WI38 (cell line): ENCODE measurements at regions not wholly inside any gene's neighbourhood (a gene's known extent, or its start where the extent isn't known, plus 50 kb on each side); places are given as distances from the start of the nearest gene placed in this dataset.

Experiments used
- H3K4me3 ChIP-seq: 2 replicates; pipeline ENCODE4 v1.5.1; 2011; ENCODE audit warnings: low read depth, mild to moderate bottlenecking, control low read depth, low read length
- CTCF ChIP-seq: IDR thresholded peaks from 2 replicates; pipeline ENCODE4 v1.5.1; 2012; ENCODE audit warnings: low read depth, mild to moderate bottlenecking, control low read depth, low read length

GRCh38 chr7:4319280-4319679, 362.8 kb upstream of the FOXK1 start:
- no peak for TF ChIP-seq CTCF
- H3K4me3 ChIP-seq: no peak overlapping the region

GRCh38 chr7:4325732-4326131, 356.4 kb upstream of the FOXK1 start:
- TF ChIP-seq CTCF: no peak

GRCh38 chr7:4331711-4332110, 350.4 kb upstream of the FOXK1 start:
- TF ChIP-seq CTCF: no peak
- H3K4me3 ChIP-seq: no peak overlapping the region

More at GRCh38 chr7:4325732-4326131, 356.4 kb upstream of the FOXK1 start:
- H3K4me3 ChIP-seq: no peak overlapping the region

GRCh38 chr7:4338556-4338955, 343.5 kb upstream of the FOXK1 start:
- TF ChIP-seq CTCF: no peak
- no peak overlapping the region for H3K4me3 ChIP-seq

GRCh38 chr7:4343272-4344247, 338.5 kb upstream of the FOXK1 start:
- H3K4me3 ChIP-seq: no peak overlapping the region
- TF ChIP-seq CTCF: no peak

- TF ChIP-seq CTCF: no peak
- no peak overlapping the region for H3K4me3 ChIP-seq
These were observed 337.1 kb upstream of the FOXK1 start for GRCh38 chr7:4345004-4345403.

- H3K4me3 ChIP-seq: no peak overlapping the region
- TF ChIP-seq CTCF: no peak
These were observed 330.0 kb upstream of the FOXK1 start for GRCh38 chr7:4352069-4352468.
